GM12878 (cell line): ENCODE measurements at regions not wholly inside any gene's neighbourhood (a gene's known extent, or its start where the extent isn't known, plus 50 kb on each side); places are given as distances from the start of the nearest gene placed in this dataset.

Experiments
- CTCF ChIP-seq, 3 experiments: IDR thresholded peaks in 2 of 3; conservative IDR thresholded peaks in 1 of 3; 2 replicates each; pipeline ENCODE4 v1.5.1; 2011; ENCODE audit warnings: low read depth in 3 of 3, low read length in 3 of 3, mild to moderate bottlenecking in 3 of 3, control low read depth in 2 of 3, moderate library complexity in 2 of 3, inconsistent platforms in 1 of 3, mixed read lengths in 1 of 3; ENCODE audit not compliant: control insufficient read depth in 2 of 3, insufficient read depth in 1 of 3; ENCODE audit errors: extremely low read depth in 1 of 3
- DPF2 ChIP-seq: fragments of 450-650 bp; IDR thresholded peaks from 2 replicates; pipeline ENCODE4 v1.6.1; 2017; ENCODE audit warnings: mild to moderate bottlenecking
- EGR1 ChIP-seq, 2 experiments: IDR thresholded peaks; 1 replicate in 1 of 2; 2 replicates in 1 of 2; pipeline ENCODE4 v1.6.1; 2011 to 2012; ENCODE audit warnings: low read depth in 2 of 2, low read length in 2 of 2, borderline replicate concordance in 1 of 2, mild to moderate bottlenecking in 1 of 2, moderate library complexity in 1 of 2
- EZH2 ChIP-seq: IDR thresholded peaks from 2 replicates; pipeline ENCODE4 v1.6.1; 2012; ENCODE audit warnings: low read depth, mild to moderate bottlenecking, control low read depth, inconsistent platforms, low read length, borderline replicate concordance; ENCODE audit not compliant: control insufficient read depth
- JUND ChIP-seq: IDR thresholded peaks from 2 replicates; pipeline ENCODE4 v1.6.1; 2012; ENCODE audit warnings: low read depth, mild to moderate bottlenecking, low read length, improper control_type of control experiment, moderate library complexity
- NFIC ChIP-seq: IDR thresholded peaks from 2 replicates; pipeline ENCODE4 v1.6.1; 2012; ENCODE audit warnings: low read depth, mild to moderate bottlenecking, inconsistent platforms, low read length, moderate library complexity
- PAX8 ChIP-seq: fragments of 450-650 bp; IDR thresholded peaks from 2 replicates; pipeline ENCODE4 v1.6.1; 2017; ENCODE audit warnings: mild to moderate bottlenecking, moderate library complexity
- POLR2A ChIP-seq: IDR thresholded peaks from 2 replicates; pipeline ENCODE4 v1.6.1; 2011; ENCODE audit warnings: low read depth, mild to moderate bottlenecking, low read length
- POLR2AphosphoS5 ChIP-seq: IDR thresholded peaks from 2 replicates; pipeline ENCODE4 v1.6.1; 2011; ENCODE audit warnings: mild to moderate bottlenecking, low read length, inconsistent platforms
- RAD21 ChIP-seq: IDR thresholded peaks from 2 replicates; pipeline ENCODE4 v1.6.1; 2011; ENCODE audit warnings: mild to moderate bottlenecking, low read depth, low read length, moderate library complexity; ENCODE audit not compliant: insufficient read depth
- RCOR1 ChIP-seq: conservative IDR thresholded peaks from 2 replicates; pipeline ENCODE4 v1.6.1; 2012; ENCODE audit warnings: low read depth, low read length, improper control_type of control experiment
- SIN3A ChIP-seq: IDR thresholded peaks from 2 replicates; pipeline ENCODE4 v1.6.1; 2012; ENCODE audit warnings: low read depth, low read length, improper control_type of control experiment
- SRF ChIP-seq, 2 experiments: IDR thresholded peaks; 2 replicates each; pipeline ENCODE4 v1.6.1; 2011; ENCODE audit warnings: low read depth in 2 of 2, low read length in 2 of 2, mild to moderate bottlenecking in 1 of 2, moderate library complexity in 1 of 2
- TAF1 ChIP-seq: IDR thresholded peaks from 2 replicates; pipeline ENCODE4 v1.6.1; 2011; ENCODE audit warnings: mild to moderate bottlenecking, low read depth, low read length, borderline replicate concordance

DNA sequence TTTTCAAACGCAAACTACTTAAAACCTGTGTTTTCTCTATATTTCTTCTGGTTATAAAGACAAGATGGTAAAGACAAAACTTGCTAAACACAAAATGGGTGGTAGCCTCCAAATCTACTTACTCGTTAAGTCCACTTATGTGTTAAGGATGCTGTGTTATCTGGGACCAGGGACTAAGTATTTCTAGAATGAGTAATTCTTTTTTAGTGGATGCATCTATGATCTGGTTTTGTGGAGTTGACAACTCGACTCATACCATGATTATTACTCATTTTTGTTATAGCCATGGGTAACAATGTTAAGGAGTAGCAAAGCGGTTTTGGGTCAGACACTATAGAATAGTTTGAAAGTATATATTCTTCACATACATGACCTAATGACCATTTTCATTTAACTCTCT lies 239.5 kb upstream of the FOXP2 start:
- TF ChIP-seq CTCF (IDR thresholded peaks at IDR 0.05 in 2 of 3, conservative IDR thresholded peaks at IDR 0.05 in 1 of 3; ENCODE audit: control insufficient read depth in 2 of 3, extremely low read depth in 1 of 3, insufficient read depth in 1 of 3, low read depth in 3 of 3, low read length in 3 of 3) (no peak), DPF2 (no peak), TAF1 (no peak), RCOR1 (no peak), POLR2AphosphoS5 (no peak), EGR1 (IDR thresholded peaks at IDR 0.05; ENCODE audit: borderline replicate concordance in 1 of 2, low read depth in 2 of 2, low read length in 2 of 2) (no peak), SIN3A (no peak), RAD21 (no peak), EZH2 (no peak), NFIC (no peak), POLR2A (no peak), PAX8 (no peak), SRF (IDR thresholded peaks at IDR 0.05; ENCODE audit: low read depth in 2 of 2, low read length in 2 of 2) (no peak), JUND (no peak)
